ENCODE measurements at regions not wholly inside any gene's neighbourhood (a gene's known extent, or its start where the extent isn't known, plus 50 kb on each side); places are given as distances from the start of the nearest gene placed in this dataset.

DNA sequence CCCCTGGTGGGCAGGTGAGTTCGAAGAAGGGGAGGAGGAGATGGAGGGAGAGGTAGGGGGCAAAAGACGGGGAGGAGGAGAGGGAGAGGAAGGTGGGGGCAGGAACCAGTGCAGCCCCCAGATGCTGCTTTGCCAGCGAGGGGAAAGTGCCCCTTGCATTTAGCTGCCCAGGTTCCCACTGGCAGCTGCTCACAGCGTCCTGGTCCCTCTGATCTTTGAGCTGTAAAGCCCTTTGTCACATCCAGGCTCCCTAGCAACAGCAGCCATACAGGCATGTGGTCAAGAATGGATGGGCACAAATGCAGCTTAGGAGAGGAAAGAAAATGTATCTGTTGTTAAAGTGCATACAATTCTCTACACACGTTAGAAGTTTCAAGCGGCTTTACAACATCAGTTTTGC, 160.9 kb downstream of the CD83 start:
- Mint-ChIP-seq H3K36me3 (ENCODE audit: insufficient read depth, unreplicated experiment) (no peaks in the 10 kb centered on the region), H3K9me3 (ENCODE audit: unreplicated experiment) (peaks cover 20% of the 10 kb centered on the region), H3K27ac (ENCODE audit: unreplicated experiment) (no peak overlapping the region), H3K4me3 (ENCODE audit: unreplicated experiment) (no peak overlapping the region), H3K27me3 (ENCODE audit: insufficient read depth, unreplicated experiment) (no peaks in the 10 kb centered on the region), H3K4me1 (ENCODE audit: low read depth, unreplicated experiment) (peaks cover 6% of the 10 kb centered on the region)
- Histone ChIP-seq H3K4me3 (ENCODE audit: low read depth, low read length) (no peak overlapping the region), H3K4me1 (no peaks in the 10 kb centered on the region; the same call in 1 of the 2 replicates), H3K27me3 (replicated peaks; ENCODE audit: control insufficient read depth, insufficient read depth, low read length) (no peaks in the 10 kb centered on the region), H3K9me3 (peaks cover under 1% of the 10 kb centered on the region), H3K36me3 (ENCODE audit: control insufficient read depth, insufficient read depth, low read length) (no peaks in the 10 kb centered on the region)
- TF ChIP-seq, protein P1, sequence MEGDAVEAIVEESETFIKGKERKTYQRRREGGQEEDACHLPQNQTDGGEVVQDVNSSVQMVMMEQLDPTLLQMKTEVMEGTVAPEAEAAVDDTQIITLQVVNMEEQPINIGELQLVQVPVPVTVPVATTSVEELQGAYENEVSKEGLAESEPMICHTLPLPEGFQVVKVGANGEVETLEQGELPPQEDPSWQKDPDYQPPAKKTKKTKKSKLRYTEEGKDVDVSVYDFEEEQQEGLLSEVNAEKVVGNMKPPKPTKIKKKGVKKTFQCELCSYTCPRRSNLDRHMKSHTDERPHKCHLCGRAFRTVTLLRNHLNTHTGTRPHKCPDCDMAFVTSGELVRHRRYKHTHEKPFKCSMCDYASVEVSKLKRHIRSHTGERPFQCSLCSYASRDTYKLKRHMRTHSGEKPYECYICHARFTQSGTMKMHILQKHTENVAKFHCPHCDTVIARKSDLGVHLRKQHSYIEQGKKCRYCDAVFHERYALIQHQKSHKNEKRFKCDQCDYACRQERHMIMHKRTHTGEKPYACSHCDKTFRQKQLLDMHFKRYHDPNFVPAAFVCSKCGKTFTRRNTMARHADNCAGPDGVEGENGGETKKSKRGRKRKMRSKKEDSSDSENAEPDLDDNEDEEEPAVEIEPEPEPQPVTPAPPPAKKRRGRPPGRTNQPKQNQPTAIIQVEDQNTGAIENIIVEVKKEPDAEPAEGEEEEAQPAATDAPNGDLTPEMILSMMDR (IDR thresholded peaks at IDR 0.05; ENCODE audit: insufficient read depth in 1 of 2, low read depth in 1 of 2, low read length in 1 of 2, severe bottlenecking in 1 of 2, unreplicated experiment in 1 of 2), result no peak
- intact Hi-C loops (cut with micrococcal nuclease; ENCODE audit: unreplicated experiment), result no loop called here
- POLR2A ChIA-PET, result no interaction called here
- DNase-seq, result no peak
- no TSS peak for BruUV-seq (replicated peaks)
- CTCF ChIA-PET, result no interaction called here

DNA sequence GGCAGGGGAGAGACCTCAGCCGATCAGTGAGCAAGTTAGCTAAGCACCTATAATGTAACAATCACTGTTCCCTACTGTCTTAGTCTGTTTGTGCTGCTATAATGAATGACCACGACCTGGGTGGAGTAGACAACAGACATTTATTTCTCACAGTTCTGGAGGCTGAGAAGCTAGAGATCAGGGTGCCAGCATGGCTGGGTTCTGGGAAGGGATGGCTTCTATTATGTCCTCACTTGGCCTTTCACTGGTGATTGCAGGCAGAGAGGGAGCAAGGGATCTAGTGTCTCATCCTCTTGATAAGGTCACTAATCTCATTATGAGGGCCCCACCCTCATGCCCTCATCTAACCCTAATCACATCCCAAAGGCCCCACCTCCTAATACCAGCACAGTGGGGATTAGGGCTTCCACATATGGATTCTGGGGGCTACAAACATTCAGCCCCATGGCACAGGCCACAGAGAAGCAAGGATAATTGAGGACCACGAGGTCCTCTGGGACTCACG, 162.5 kb downstream of the CD83 start:
- Histone ChIP-seq H3K9me3 (no peaks in the 10 kb centered on the region), H3K27me3 (replicated peaks; ENCODE audit: control insufficient read depth, insufficient read depth, low read length) (no peaks in the 10 kb centered on the region), H3K36me3 (ENCODE audit: control insufficient read depth, insufficient read depth, low read length) (no peaks in the 10 kb centered on the region), H3K4me3 (ENCODE audit: low read depth, low read length) (no peak overlapping the region), H3K4me1 (no peaks in the 10 kb centered on the region; the same call in 1 of the 2 replicates)
- BruUV-seq (replicated peaks), result no TSS peak
- H3K27me3 Mint-ChIP-seq (ENCODE audit: insufficient read depth, unreplicated experiment), result no peaks in the 10 kb centered on the region
- no peaks in the 10 kb centered on the region for H3K36me3 Mint-ChIP-seq (ENCODE audit: insufficient read depth, unreplicated experiment)
- peaks cover 6% of the 10 kb centered on the region for H3K4me1 Mint-ChIP-seq (ENCODE audit: low read depth, unreplicated experiment)
- peaks cover 20% of the 10 kb centered on the region for H3K9me3 Mint-ChIP-seq (ENCODE audit: unreplicated experiment)
- TF ChIP-seq, protein P1 (IDR thresholded peaks at IDR 0.05; ENCODE audit: insufficient read depth in 1 of 2, low read depth in 1 of 2, low read length in 1 of 2, severe bottlenecking in 1 of 2, unreplicated experiment in 1 of 2), result no peak
- CTCF ChIA-PET, result no interaction called here
- DNase-seq, result no peak
- peak overlapping the region; percentile 26 for H3K27ac Mint-ChIP-seq (ENCODE audit: unreplicated experiment)
- no peak overlapping the region for H3K4me3 Mint-ChIP-seq (ENCODE audit: unreplicated experiment)
- POLR2A ChIA-PET, result no interaction called here
- intact Hi-C loops (cut with micrococcal nuclease; ENCODE audit: unreplicated experiment), result no loop called here

DNA sequence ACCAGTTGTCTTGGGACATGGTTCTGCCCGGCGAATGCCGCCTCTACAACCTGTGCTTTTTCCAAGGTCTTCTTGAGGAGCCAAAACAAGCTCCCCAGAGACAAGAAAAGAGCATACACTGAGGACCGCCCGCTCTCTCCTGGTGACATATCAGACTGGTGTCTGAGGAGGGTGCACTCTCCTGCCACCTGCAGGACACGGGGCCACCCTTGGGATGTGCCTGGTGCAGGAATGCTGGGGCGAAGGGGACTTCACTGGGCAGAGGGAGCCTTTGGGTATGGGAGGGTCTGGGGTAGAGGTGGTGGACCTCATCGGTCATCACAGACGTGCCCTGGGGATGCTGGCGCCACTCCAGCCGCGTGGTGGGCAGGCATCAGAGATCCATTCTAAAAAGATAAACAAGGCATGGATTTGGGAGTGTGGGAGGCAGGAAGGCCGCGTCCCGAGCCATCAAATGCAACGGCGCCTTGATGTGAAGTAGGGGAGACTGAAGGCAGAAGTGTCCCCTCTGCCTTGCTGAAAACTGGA, 163.3 kb downstream of the CD83 start:
- BruUV-seq (replicated peaks), result no TSS peak
- Histone ChIP-seq H3K36me3 (ENCODE audit: control insufficient read depth, insufficient read depth, low read length) (no peaks in the 10 kb centered on the region), H3K4me1 (no peaks in the 10 kb centered on the region; the same call in 1 of the 2 replicates), H3K4me3 (ENCODE audit: low read depth, low read length) (no peak overlapping the region), H3K27me3 (replicated peaks; ENCODE audit: control insufficient read depth, insufficient read depth, low read length) (no peaks in the 10 kb centered on the region), H3K9me3 (no peaks in the 10 kb centered on the region)
- no peak for DNase-seq
- intact Hi-C loops (cut with micrococcal nuclease; ENCODE audit: unreplicated experiment), result no loop called here
- no peaks in the 10 kb centered on the region for H3K36me3 Mint-ChIP-seq (ENCODE audit: insufficient read depth, unreplicated experiment)
- ChIA-PET CTCF (no interaction called here), POLR2A (no interaction called here)
- peak overlapping the region; percentile 26 for H3K27ac Mint-ChIP-seq (ENCODE audit: unreplicated experiment)
- H3K4me1 Mint-ChIP-seq (ENCODE audit: low read depth, unreplicated experiment), result peaks cover 6% of the 10 kb centered on the region
- no peaks in the 10 kb centered on the region for H3K27me3 Mint-ChIP-seq (ENCODE audit: insufficient read depth, unreplicated experiment)
- H3K4me3 Mint-ChIP-seq (ENCODE audit: unreplicated experiment), result no peak overlapping the region
- TF ChIP-seq, protein P1 (IDR thresholded peaks at IDR 0.05; ENCODE audit: insufficient read depth in 1 of 2, low read depth in 1 of 2, low read length in 1 of 2, severe bottlenecking in 1 of 2, unreplicated experiment in 1 of 2), result no peak
- H3K9me3 Mint-ChIP-seq (ENCODE audit: unreplicated experiment), result peaks cover 20% of the 10 kb centered on the region

Data from Caco-2 (cell line).